ENCODE measurements at regions not wholly inside any gene's neighbourhood (a gene's known extent, or its start where the extent isn't known, plus 50 kb on each side); places are given as distances from the start of the nearest gene placed in this dataset.
A peak's percentile ranks its signal among the peaks of the same experiment; 100 is the strongest.

DNA sequence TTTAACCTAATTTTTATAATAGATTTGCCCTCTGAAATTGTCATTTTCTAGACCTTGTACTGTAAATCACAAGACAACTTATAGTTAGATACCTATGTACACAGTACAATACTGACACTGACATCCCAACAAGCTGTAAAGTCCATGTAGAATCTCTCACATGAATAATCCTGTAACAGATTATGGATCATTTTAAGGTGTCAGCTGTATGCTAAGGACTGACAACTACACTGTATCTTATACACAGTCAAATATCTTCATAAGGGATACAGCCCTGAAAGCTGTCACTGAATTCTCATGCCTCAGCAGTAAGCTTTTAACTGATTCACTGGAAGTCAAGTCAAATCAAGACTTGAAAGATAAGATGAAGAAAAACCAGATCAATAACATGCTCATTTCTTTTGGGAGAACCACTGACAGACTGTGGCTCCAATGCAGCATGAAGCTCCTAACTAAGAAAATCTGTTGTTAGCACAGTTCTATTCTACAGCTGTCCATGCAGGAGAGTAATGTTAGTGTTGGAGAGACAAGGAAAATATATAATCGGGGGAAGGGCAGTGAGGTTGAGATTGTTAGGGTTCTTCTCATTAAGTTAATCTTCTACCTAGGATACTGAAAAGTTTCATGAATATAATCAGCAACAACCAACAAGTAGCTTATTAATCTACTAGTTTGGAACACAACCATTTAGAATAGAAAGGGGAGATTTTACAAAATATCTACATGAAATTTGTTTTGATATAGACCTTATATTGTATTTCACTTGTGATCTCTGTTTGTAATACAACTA lies 612.0 kb downstream of the PCDH18 start:
- no peak for DNase-seq

- DNase-seq, result no peak
These were observed 613.5 kb downstream of the PCDH18 start for GRCh38 chr4:136918772-136919171.

- no peak for DNase-seq
These were observed 614.8 kb downstream of the PCDH18 start for GRCh38 chr4:136917312-136918110.

- peak; percentile 69 for DNase-seq
These were observed 622.7 kb downstream of the PCDH18 start for GRCh38 chr4:136909626-136910025.

DNA sequence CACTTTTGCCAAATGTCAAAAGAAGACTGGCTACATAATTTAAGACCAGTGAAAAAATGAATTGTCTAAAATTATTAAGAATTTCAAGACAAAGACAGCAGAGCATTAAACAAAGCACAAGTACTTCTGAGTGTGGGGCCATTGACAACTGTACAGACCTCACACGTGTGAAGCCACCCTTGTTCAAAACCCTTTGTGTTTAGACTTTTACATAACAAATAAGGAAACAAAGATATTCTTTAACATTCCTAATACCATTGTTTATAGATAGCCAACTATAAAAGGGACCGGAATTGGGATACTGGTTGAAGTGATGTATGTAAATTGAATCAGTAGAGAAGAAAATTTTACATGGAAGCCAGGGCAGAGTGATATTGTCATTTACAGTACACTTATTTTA lies 624.2 kb downstream of the PCDH18 start:
- DNase-seq, result no peak

GRCh38 chr4:136900696-136901095 lies 631.6 kb downstream of the PCDH18 start:
- no peak for DNase-seq

GRCh38 chr4:136898590-136899248 lies 633.6 kb downstream of the PCDH18 start:
- DNase-seq, result no peak

GRCh38 chr4:136893573-136893972 lies 638.7 kb downstream of the PCDH18 start:
- no peak for DNase-seq

- DNase-seq, result no peak
These were observed 650.6 kb downstream of the PCDH18 start for GRCh38 chr4:136881666-136882065.

DNA sequence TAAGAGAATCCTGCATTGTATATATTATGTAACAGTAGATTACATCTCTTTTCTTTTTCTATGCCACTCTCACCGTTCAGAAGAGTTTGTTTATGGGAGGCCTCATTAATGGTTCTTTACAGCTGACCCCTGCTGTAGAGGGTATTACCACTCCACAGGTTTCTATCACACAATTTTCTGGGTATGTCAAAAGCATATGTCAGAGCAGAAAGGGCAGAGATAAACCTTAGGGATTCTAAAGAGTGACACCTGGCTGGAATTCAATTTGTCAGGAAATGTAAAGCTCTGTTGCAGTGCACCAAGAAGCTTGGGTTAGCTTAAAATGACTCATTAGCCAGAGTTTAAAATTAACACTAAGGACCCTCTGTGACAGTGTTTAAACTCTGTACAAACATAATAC lies 658.7 kb downstream of the PCDH18 start:
- peak; percentile 55 for DNase-seq

- DNase-seq, result no peak
These were observed 664.8 kb downstream of the PCDH18 start for GRCh38 chr4:136867465-136867864.

GRCh38 chr4:136865526-136865925 lies 666.8 kb downstream of the PCDH18 start:
- DNase-seq, result no peak

DNA sequence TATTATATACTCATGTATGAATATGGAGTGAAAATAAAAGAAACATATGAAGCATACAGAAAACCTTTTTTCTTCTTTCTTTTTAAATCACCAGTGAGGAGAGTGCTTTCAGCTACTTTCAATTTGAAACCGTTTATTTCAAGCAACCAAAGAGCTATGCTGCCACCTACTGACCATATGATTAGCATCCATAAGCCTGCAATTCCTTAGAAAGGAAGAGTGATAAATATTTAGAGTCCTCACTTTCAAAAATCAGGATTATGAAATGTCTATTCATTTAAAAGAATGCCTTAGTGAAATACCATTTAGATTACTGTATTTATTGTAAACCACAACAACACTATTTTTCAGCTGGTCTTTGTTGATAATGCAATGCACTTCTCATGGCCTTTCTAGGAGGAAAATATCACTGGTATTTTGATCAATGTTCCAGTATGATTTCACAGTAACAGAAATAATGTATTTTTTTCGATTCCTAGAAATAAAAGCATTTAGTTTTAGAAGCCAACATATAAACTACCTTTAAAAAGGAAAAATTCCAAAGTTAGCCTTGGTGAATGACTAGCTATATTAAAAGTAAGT lies 667.6 kb downstream of the PCDH18 start:
- peak; percentile 35 for DNase-seq

DNA sequence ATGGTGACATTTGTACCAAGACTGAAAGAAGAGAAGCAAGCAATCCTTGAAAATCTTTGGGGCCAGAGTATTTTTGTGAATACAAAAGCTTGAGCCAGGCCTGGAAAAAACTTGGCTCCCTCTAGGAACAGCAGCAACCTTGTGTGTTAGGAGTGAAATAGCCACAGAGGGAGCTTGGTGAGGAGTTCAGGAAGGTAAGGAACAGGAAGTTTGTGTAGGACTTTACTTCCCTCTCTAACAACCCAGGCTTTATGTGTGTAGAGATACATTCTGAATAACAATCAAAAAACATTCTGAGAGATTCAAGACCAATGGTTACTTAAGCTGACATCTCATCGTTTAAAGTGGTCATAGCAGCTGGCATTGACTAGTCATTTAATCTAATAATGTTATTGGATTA lies 668.5 kb downstream of the PCDH18 start:
- DNase-seq, result no peak

- DNase-seq, result no peak
These were observed 669.6 kb downstream of the PCDH18 start for GRCh38 chr4:136862653-136863052.

DNA sequence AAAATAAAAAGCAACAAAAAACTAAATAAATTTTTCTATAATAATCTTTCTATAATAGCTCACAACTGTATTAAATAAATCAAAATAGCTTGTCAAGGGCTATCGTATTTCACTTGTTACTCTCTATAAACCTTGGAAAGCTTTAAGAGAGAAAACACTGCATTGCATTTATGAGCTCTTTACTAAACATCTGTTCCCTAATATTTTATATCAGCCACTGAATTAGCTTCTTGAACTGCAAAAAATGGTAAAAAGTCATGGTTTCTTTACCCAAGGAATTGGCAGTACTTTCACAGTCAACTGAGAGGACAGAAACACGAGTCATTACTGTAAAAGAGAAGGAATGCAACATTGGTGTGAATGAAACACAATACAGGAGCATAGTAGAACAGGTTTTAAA lies 671.2 kb downstream of the PCDH18 start:
- DNase-seq, result no peak

DNA sequence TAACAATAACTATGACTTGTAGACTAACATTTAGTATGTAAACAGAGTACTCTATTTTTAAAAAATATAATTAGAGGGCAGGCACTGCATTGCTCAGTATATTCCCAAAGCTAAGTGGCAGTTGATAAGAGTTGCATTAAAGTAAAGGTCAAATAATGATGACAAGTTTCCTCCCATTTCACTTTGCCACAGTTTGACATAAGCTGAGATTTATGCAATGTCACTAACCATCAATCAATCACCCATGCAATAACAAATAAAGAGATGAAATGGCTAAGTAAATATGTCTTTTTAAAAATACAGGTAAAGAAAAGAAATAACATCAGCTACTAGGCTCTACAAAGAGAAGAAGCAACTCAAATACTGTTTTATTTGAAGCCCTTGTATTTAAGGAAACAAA lies 673.4 kb downstream of the PCDH18 start:
- no peak for DNase-seq

- no peak for DNase-seq
These were observed 676.4 kb downstream of the PCDH18 start for GRCh38 chr4:136855886-136856285.

DNA sequence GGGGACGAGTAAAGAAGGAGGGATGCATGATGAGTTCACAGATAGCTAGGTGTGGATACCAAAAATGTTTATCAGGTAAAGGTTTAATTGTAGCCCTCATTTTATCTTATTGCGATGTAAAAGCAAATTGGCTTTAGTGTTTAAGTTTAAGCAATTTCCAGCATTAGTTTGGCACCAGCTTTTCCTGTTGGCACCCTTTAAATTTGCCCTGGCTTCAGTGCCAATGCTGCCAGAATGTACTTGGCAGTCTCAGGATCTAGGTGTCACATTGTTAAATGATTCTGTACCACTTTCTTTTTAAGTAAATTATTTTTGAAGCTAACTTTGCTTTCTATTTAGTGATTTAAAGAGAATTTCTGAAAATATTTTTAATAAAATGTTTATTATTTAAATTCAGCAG lies 681.8 kb downstream of the PCDH18 start:
- no peak for DNase-seq

- no peak for DNase-seq
These were observed 684.2 kb downstream of the PCDH18 start for GRCh38 chr4:136847881-136848621.

DNA sequence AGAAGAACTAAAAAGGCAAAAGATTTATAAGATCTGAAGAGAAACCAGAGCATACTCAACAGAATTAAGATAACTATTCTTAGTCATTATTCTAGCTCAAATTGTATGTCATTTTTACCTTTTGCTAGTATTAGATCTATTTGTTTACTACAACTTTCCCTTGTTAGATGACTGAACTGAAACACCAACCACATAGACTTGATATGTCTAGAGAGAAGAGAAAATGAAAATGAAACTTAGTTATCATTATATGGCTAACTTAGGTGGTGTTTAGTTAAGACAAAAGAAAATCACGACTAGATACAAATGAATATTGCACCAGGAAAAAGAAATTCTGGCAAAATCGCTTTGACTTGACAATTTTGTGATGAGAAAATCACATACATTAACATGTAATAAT lies 690.8 kb downstream of the PCDH18 start:
- DNase-seq, result no peak

DNA sequence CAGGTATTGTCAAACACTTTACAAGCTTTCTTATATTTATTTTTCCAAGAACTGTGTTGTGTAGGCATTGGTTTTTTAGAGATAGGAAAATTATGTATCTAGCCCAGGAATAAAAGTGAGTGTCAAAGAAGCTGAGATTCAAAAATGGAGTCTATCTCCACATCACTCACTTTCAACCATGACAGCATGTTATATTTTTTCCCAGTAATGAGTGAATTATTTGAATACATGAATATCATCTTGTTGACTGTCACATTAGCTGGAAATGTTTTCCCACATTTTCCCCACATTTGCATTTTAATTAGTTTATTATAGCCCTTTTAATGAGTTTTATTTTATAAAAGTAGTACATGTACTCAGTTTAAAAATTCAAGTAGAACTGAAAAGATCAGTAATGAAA lies 693.7 kb downstream of the PCDH18 start:
- DNase-seq, result no peak

DNA sequence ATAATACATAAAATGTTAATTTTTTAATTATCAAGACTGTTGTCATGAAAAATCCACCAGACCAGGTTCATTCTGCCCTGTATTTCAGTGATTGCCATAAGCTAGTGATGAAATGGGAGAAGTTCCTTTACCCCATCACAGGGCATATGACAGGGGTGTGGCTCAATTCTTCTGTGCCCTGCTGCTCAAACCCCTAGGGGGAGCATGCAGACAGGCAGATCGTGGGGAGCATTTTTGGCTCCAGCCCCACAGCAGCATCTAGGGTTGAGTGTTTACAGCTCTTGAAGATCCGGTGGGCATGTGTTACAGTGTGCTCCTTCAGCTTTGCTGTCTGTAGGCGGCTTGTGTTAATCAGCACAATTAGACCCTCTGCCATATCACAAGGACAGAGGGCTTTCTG lies 700.7 kb downstream of the PCDH18 start:
- DNase-seq, result no peak

All from NCI-H146 (cell line).